Fibroblast of skin of scalp (primary cell): ENCODE measurements at regions not wholly inside any gene's neighbourhood (a gene's known extent, or its start where the extent isn't known, plus 50 kb on each side); places are given as distances from the start of the nearest gene placed in this dataset.
A peak's percentile ranks its signal among the peaks of the same experiment; 100 is the strongest.

Experiments used
- DNase-seq: peaks from one replicate; pipeline ENCODE4 v3.0.0-alpha.2; 2013

DNA sequence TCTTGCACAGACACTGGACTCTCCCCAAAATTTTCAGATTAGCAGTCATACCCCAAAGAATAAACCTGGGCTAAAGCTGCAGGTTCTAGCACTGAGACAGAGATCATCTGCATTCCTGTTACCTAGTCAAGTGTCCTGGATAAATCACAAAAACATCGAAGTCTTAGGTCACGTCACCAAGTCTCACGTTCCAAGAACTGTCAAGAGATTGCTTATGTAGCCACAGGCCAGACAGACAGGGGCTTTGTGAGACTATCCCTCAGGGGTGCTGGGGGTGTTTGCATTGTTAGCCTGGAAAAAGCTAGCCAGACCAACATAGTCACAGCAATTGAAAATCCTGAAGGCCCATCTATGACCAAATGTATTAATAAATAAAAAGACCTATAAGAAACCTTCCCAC lies 243.1 kb upstream of the PREP start:
- DNase-seq = no peak

- DNase-seq = no peak
Observed at GRCh38 chr6:105645156-105645555, 242.3 kb upstream of the PREP start.

DNA sequence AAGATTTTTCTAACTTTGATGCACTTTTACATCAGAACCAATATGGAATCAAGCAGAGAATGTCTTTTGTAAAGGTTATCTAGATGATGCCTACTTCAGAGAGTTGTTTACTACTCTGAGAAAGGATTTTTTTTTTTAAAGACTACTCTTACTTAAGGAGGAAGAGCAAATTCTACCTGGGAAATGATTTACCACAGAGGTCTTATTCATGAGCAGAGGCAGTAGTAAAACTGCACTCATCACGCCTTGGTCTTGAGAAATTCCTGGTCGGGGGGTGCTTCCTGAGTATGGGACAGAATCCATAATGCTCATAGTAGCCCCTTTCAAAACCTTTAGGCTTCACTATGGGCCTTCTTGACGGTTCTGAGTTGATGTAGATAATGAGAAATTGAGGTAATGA lies 241.8 kb upstream of the PREP start:
- DNase-seq = no peak

DNA sequence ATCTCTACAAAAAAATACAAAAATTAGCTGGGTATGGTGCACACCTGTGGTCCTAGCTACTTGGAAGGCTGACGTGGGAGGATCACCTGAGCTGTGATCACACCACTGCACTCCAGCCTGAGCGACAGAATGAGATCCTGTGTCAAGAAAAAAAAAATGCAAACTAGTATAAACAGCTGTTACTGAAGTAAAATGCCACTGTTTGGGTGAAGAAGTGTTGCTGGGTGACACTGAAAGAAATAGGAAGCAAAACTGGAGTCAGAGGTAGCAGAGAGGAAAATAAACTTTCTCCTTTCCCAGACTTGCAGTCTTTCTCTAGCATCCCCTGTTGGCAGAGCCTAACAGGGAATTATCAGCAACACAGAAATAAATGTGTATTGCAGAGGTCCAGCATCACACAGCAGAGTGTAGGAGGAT lies 241.2 kb upstream of the PREP start:
- no peak for DNase-seq

DNA sequence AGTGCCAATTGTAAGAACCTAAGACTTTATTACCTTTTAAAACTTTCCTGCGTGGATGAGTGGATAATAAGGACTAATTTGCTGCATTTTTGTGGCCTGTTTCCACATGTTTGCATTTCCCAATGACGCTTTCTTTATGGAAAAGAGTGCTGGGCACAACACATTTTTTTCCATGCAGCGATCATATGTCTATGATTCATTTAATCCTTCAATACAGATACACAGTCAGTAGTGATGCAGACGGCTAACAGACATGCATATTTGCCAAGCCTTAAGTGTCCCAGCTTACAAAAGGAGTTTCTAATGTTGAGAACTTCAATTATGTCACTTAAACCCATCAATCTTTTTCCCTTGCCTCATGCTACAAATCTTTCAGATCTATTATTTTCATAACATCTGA lies 239.8 kb upstream of the PREP start:
- DNase-seq = peak; percentile 39

DNA sequence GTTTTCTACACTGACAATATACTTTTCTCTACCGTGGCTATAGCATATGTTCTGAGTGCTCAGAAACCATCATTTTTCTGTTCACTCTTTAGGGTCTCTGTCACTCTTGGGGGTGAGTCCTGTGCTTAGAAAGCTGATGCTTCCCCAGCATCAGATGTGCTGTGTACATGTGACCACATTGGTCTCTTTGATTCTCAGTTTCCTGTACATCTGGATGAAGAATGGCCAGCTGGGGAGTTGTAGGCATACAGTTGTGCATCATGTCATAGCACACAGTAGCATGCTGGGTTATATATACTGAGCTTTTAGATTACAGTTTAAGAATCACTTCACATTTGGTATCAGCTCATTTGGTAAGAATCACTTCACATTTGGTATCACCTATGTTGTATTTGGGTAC lies 238.6 kb upstream of the PREP start:
- no peak for DNase-seq

- no peak for DNase-seq
Observed at GRCh38 chr6:105639124-105639523, 236.2 kb upstream of the PREP start.

DNA sequence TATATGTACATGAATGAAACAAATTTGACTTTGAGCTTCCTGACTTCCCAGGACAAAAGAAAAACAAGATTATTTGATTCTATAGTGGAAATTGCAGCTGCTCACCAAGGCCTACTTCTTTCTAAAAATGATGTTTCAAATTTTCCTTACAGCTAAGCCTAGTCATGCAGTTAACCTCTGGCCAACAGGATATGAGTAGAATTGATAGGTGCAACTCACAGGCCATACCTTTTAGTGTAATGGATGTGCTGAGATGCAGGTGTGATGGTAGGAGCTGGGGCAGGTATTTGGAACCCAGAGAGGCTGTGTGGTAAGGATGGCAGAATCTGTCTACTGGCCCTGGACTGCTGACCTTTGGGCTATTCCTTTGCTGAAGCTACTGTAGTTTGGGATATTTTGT lies 230.9 kb upstream of the PREP start:
- no peak for DNase-seq

- DNase-seq = no peak
Observed at GRCh38 chr6:105628156-105628860, 225.4 kb upstream of the PREP start.

DNA sequence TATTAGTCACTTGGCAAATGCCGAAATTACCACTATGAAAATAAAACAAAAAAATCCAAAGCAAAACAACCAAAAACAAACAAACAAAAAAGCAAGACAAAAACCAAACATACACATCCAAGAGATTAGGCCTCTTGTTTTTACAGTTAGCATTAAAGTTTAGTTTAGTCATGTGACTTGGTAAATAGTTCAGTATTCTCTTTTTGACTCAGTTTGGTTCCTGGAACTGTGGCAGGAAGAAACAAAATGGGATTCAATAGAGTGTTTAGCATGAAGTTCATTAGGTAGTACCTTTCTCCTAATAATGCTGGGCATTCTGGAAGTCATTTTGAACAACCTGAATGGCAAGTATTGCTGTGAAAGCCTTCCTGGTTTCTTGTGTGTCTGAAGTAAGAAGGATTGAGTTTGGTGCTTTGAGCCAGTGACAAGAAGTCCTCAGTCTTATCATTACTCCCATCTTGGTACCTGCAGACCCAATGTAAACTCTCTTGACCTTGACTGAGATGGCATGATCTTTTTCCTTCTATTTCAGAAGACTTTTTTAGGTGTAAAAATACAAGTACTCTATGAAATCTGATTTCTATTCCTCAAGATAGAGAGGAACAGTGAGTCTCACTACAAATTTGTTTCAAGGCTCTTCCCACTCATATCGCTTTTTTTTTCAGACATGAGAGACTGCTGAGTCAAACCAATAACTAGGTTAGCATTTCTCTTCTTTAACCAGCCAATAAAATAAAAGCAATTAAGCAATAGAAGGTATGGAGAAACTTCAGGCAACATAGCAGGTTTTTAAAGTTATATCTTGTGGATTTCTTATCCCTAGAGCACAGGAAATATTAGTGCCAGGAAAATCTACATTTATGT lies 223.6 kb upstream of the PREP start:
- no peak for DNase-seq

DNA sequence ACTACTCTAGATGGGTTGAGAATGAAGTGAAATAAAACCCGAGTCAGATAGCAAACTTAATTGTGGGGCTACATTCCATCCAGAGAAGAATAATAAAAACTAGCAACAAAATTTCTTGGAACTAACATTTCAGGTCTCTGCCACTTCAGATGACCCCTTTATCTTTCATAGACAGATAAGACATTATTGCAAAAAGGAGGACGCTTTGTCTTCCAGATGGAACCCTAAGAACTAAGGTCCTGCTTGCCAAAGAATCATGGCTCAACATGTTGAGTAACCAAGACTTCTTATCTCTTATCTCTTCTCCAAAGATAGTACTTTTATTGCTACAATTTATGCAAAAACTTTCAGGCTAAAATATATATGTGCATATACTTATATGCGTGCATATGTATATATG lies 221.1 kb upstream of the PREP start:
- no peak for DNase-seq

DNA sequence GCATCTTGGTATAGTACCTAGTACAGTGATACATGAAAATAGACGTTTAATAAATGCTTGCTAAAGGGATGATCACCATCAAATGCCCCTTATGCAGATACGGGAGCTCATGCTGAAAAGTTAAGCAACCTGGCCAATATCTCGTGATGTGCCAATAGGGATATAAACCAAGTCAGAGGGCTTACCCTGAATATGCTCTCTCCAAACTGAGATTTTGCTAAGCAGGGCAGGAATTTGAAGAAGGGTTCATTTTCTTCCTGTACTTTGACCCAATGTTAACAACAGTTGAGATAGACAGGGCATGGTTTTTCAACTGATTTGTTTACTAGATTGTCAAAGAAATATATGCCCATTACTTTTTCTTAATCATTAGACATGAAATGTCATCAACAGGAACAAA lies 219.3 kb upstream of the PREP start:
- no peak for DNase-seq

DNA sequence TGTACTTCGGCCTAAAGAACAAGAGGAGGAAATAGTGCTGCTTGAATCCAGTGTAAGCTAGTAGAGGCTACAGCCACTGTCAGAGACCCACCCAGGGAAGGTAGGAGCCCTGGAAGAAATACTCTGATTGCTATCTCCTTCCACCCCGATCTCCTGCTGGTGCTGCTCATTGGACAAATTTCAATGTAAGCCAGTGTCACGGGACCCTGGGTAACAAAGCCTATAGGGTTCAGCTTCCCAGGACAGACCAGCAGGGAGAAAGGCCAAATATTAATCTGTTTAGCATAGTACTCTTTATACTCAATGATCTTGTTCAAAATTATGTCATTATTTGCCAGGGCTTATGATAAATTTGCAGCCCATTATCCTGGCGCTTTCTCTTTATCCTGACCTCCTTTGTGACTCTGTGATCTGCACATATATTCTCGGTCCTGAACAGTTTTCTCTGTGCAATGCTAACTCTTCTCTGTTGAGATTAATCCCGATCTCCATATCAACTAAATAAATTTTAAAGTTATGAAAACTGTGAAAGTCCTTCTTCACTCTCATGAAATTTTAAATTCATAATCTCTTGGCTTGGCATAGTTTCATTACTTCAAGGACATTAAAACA lies 218.8 kb upstream of the PREP start:
- no peak for DNase-seq

DNA sequence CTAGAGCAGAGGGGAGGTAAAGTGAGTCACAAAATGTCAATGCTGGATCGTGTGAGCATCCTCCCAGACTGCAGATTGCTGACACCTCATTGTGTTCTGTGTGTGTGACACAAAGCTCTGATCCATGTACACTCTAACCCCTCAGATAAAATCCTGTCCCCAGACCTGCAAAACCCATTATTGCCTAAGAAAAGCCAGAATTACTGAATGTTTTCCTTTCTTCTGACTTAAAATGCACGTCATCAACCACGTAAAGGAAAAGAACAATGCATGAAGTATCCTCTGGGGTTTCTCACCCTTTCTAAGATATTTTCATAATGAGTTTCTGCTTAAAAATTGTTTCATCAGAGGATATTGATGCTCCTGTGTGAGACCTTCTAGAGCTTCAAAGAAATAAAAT lies 218.0 kb upstream of the PREP start:
- DNase-seq = no peak

- no peak for DNase-seq
Observed at GRCh38 chr6:105619971-105620741, 217.3 kb upstream of the PREP start.

GRCh38 chr6:105618247-105618646 lies 215.4 kb upstream of the PREP start:
- DNase-seq = no peak

DNA sequence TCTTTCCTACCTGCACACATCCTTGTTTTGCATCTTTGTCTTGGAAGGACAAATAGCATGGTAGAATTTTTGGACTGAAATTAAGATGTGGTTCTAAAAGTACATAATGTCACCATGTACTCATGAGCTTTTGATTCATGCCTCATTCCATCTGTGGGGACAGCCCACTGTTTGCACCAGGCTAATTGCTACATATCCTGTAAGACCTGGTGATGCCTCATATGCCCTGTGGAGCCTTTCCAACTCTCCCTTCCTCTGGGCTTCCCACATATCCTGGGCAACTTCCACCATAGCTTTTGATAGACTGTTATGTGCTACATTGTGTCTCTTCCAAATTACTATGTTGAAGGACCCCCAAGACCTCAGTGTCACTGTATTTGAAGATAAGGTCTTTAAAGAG lies 213.6 kb upstream of the PREP start:
- no peak for DNase-seq

DNA sequence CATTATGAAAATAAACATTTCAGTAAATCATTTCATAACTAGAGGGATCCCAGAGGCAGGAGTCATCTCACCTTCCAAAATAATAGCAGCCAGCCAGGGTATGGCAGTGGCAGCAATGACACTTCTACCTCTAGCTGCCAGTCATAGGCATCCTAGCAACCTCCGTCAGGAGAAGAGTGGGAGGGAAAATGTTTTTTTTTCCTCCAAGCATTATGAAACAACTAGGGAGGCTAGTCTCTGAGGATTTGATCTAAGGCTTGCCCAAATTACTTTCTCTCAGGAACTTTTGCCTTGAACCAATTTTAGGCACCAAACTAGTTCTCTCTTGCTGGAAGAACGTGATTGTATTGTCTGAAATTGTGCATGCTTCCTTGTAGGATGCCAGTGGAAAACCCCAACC lies 208.7 kb upstream of the PREP start:
- DNase-seq = no peak

DNA sequence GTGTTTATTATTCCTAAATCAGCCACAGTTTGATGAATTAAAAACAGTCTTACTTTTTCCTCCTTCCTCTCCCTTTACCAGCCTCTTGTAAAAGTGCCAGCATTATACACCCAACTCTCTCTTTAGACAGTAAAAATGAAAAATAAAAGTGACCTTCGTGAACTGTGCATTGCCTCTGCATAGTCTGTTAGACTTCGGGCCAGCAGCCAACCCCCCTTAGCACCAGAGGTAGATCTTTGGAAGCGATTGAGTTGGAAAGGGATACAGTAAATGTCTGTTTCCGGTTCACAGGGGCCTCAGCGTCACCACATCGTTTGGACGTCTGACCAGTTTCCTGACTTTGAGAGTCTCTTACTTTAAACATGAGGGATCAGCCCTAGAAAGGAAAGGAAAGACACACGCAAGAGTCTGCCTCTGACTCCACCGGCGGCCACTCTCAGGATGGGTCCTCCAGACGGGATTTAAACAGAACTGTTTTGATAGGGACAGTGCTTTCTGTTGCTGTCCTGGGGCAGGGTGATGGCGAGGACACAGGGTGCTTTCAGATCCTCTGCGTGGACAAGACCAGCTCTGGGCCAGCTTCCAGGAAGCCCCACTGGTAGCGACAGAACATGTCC lies 206.6 kb upstream of the PREP start:
- DNase-seq = peak; percentile 35

GRCh38 chr6:105608711-105609374 lies 206.0 kb upstream of the PREP start:
- peak; percentile 96 for DNase-seq

DNA sequence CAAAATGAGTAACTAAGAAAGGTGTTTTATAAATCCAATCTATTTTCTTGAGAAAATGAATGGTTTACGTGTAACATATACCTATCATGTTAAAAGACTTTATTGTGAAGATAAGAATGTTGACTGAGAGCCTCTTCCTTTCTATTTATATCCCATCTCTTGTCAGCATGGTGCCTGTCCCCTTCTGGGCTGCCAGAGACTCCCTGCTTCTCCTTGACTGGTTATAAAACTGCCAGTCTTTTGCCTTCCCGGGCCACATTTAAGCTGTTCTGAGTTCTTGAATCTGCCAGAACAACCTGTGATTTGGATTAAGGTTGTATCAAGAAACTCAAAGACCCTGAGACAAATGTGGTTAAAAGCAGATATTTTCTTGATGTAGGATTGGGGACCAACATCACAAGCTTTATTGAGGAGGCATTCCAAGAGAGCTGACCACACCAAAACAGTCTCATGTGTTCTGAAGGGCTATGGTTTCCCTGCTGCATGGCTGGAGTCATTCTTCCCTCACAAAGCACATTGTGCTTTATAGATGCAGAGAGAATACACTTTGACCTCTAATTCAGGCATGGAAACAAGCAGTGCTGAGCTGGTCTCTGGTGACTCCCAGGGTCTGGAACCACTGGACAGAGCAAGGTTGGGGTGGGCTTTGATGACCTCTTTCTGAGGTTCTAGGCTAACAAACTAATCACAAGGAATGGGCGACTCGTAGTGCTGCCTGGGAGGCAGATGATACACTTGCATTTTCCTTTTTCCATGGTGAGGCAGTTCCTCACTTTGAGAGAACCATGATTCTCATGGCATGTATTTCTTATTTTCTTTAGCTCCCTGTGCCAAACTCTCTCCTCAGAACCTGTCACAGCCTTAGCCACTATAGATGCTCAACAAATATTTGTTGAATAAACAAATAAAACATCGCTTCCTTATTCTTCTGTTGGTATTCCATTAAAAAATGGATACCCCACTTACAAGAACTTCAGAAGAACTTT lies 205.0 kb upstream of the PREP start:
- DNase-seq = peak; percentile 46
